Motor neuron (in vitro differentiated cells): ENCODE measurements at regions not wholly inside any gene's neighbourhood (a gene's known extent, or its start where the extent isn't known, plus 50 kb on each side); places are given as distances from the start of the nearest gene placed in this dataset.
A peak's percentile ranks its signal among the peaks of the same experiment; 100 is the strongest.

Experiments used
- ATAC-seq, 8 experiments: fragments of 200-7000 bp; cut with Tn5 transposase; replicated peaks in 6 of 8; 2 replicates each; pipeline ENCODE4 v1.8.0; 2021; ENCODE audit warnings: mild to moderate bottlenecking in 8 of 8, moderate library complexity in 8 of 8
- H3K27ac ChIP-seq, 2 donors: fragments of 250-450 bp; sonication (Bioruptor Pico); 2 replicates each; pipeline ENCODE4 v1.9.0; 2021; ENCODE audit warnings: antibody characterized with exemption in 2 of 2, mild to moderate bottlenecking in 2 of 2, moderate library complexity in 1 of 2
- H3K4me1 ChIP-seq, 2 donors: fragments of 250-450 bp; sonication (Bioruptor Pico); replicated peaks in 1 of 2; 2 replicates each; pipeline ENCODE4 v1.6.1; 2021; ENCODE audit warnings: antibody characterized with exemption in 2 of 2, mild to moderate bottlenecking in 2 of 2, moderate library complexity in 1 of 2
- H3K4me3 ChIP-seq, 5 donors: fragments of 250-450 bp; sonication (Bioruptor Pico); 2 replicates each; pipeline ENCODE4 v1.9.0; 2021; ENCODE audit warnings: antibody characterized with exemption in 5 of 5, mild to moderate bottlenecking in 5 of 5, moderate library complexity in 4 of 5
- WGBS, 10 experiments: fragments of 450-650 bp; shearing (Covaris generic); methylation state at CpG; one replicate each; pipeline ENCODE4 v1.0.0; 2022; 5-methylcytosine and 5-hydroxymethylcytosine counted together
- in situ Hi-C, 9 experiments: fragments of 400-800 bp; cut with MboI; loops; one replicate each; pipeline ENCODE4 v1.15.0; 2021; ENCODE audit warnings: low sequenced_read_pairs in 9 of 9, low pct_unique_long_range_greater_than_20kb in 2 of 9; ENCODE audit not compliant: unreplicated experiment in 9 of 9

GRCh38 chr12:67764055-67764454 is 115.5 kb downstream of the DYRK2 start:
- no peak overlapping the region for H3K4me3 ChIP-seq
- no peak overlapping the region for H3K27ac ChIP-seq
- peaks cover 5 to 6% of the 10 kb centered on the region in 2 donors for H3K4me1 ChIP-seq
- 25 to 100% (median 93%) methylated on average over 1 to 3 of the region's 3 CpGs for WGBS, 10 experiments
- no peak for ATAC-seq
- in situ Hi-C loops: no loop called here

GRCh38 chr12:67764946-67765619 is 116.5 kb downstream of the DYRK2 start:
- WGBS, 10 experiments: 77 to 100% (median 92%) methylated on average over 1 to 2 of the region's 5 CpGs; no CpG with 5 or more reads in 5 of the 10 experiments
- in situ Hi-C loops: no loop called here
- no peak for ATAC-seq

GRCh38 chr12:67765776-67766766 is 117.5 kb downstream of the DYRK2 start:
- H3K4me1 ChIP-seq: peaks cover 5 to 6% of the 10 kb centered on the region in 2 donors
- in situ Hi-C loops: no loop called here
- H3K27ac ChIP-seq: no peak overlapping the region
- ATAC-seq: peak in 6 of 8 experiments; percentile 33 to 96 (median 73)
- no peak overlapping the region for H3K4me3 ChIP-seq
- WGBS, 10 experiments: 36 to 95% (median 87%) methylated on average over 2 to 6 of the region's 7 CpGs

More at GRCh38 chr12:67764946-67765619, 116.5 kb downstream of the DYRK2 start:
- Histone ChIP-seq H3K4me1 (peaks cover 5 to 6% of the 10 kb centered on the region in 2 donors), H3K4me3 (no peak overlapping the region), H3K27ac (no peak overlapping the region)

GRCh38 chr12:67772267-67773169 is 124.0 kb downstream of the DYRK2 start:
- H3K27ac ChIP-seq: peak overlapping the region; percentile 51 to 71
- ATAC-seq: peak; percentile 78 to 100 (median 100)
- peak overlapping the region; percentile 7 to 22 (median 11) for H3K4me3 ChIP-seq
- in situ Hi-C loops: no loop called here
- 10 to 47% (median 35%) methylated on average over 2 to 6 of the region's 11 CpGs; no CpG with 5 or more reads in 2 of the 10 experiments for WGBS, 10 experiments
- peaks cover 14 to 16% of the 10 kb centered on the region in 2 donors for H3K4me1 ChIP-seq

GRCh38 chr12:67773896-67774295 is 125.4 kb downstream of the DYRK2 start:
- no peak overlapping the region for H3K27ac ChIP-seq
- no peak overlapping the region for H3K4me3 ChIP-seq
- peaks cover 14 to 16% of the 10 kb centered on the region in 2 donors for H3K4me1 ChIP-seq
- no peak for ATAC-seq
- in situ Hi-C loops: no loop called here
- 0 to 100% (median 57%) methylated on average over 1 of the region's 2 CpGs; no CpG with 5 or more reads in 1 of the 10 experiments for WGBS, 10 experiments

GRCh38 chr12:67774983-67775587 is 126.5 kb downstream of the DYRK2 start:
- Histone ChIP-seq H3K4me1 (peaks cover 14 to 16% of the 10 kb centered on the region in 2 donors), H3K27ac (no peak overlapping the region), H3K4me3 (no peak overlapping the region)
- in situ Hi-C loops: no loop called here
- ATAC-seq: no peak
- 73 to 100% (median 80%) methylated on average over 1 to 4 of the region's 4 CpGs; no CpG with 5 or more reads in 1 of the 10 experiments for WGBS, 10 experiments

GRCh38 chr12:67780580-67781084 is 132.1 kb downstream of the DYRK2 start:
- peaks cover 3 to 4% of the 10 kb centered on the region in 2 donors for H3K4me1 ChIP-seq
- ATAC-seq: no peak
- no peak overlapping the region for H3K27ac ChIP-seq
- in situ Hi-C loops: no loop called here
- WGBS, 10 experiments: 73 to 93% (median 83%) methylated on average over 1 to 3 of the region's 3 CpGs; no CpG with 5 or more reads in 1 of the 10 experiments
- no peak overlapping the region for H3K4me3 ChIP-seq

- Histone ChIP-seq H3K27ac (no peak overlapping the region), H3K4me3 (no peak overlapping the region), H3K4me1 (peaks cover 3 to 4% of the 10 kb centered on the region in 2 donors)
- 56 to 100% (median 94%) methylated on average over 1 of the region's 1 CpG; no CpG with 5 or more reads in 6 of the 10 experiments for WGBS, 10 experiments
- no peak for ATAC-seq
- in situ Hi-C loops: no loop called here
Measured at GRCh38 chr12:67782573-67782972, 134.0 kb downstream of the DYRK2 start.

- 43 to 100% (median 96%) methylated on average over 1 of the region's 1 CpG; no CpG with 5 or more reads in 2 of the 10 experiments for WGBS, 10 experiments
- Histone ChIP-seq H3K27ac (no peak overlapping the region), H3K4me3 (no peak overlapping the region), H3K4me1 (peaks cover 3 to 4% of the 10 kb centered on the region in 2 donors)
- ATAC-seq: no peak
- in situ Hi-C loops: no loop called here
Measured at GRCh38 chr12:67783393-67783792, 134.8 kb downstream of the DYRK2 start.

GRCh38 chr12:67784831-67785230 is 136.3 kb downstream of the DYRK2 start:
- Histone ChIP-seq H3K4me3 (no peak overlapping the region), H3K4me1 (peaks cover 3 to 4% of the 10 kb centered on the region in 2 donors), H3K27ac (no peak overlapping the region)
- ATAC-seq: no peak
- 39 to 97% (median 75%) methylated on average over 2 to 3 of the region's 3 CpGs for WGBS, 10 experiments
- in situ Hi-C loops: no loop called here

- H3K27ac ChIP-seq: no peak overlapping the region
- H3K4me1 ChIP-seq: peaks cover 3 to 4% of the 10 kb centered on the region in 2 donors
- 0 to 100% (median 82%) methylated on average over 1 to 3 of the region's 3 CpGs; no CpG with 5 or more reads in 2 of the 10 experiments for WGBS, 10 experiments
- no peak for ATAC-seq
- in situ Hi-C loops: no loop called here
- H3K4me3 ChIP-seq: no peak overlapping the region
Measured at GRCh38 chr12:67786086-67786485, 137.5 kb downstream of the DYRK2 start.

GRCh38 chr12:67788118-67788517 is 139.6 kb downstream of the DYRK2 start:
- in situ Hi-C loops: no loop called here
- peak in 2 of 8 experiments; percentile 22 to 36 for ATAC-seq
- Histone ChIP-seq H3K4me3 (no peak overlapping the region), H3K27ac (no peak overlapping the region), H3K4me1 (no peaks in the 10 kb centered on the region)
- WGBS, 10 experiments: 50 to 100% (median 73%) methylated on average over 2 to 5 of the region's 5 CpGs; no CpG with 5 or more reads in 1 of the 10 experiments
